GM12891 (cell line): ENCODE measurements at regions not wholly inside any gene's neighbourhood (a gene's known extent, or its start where the extent isn't known, plus 50 kb on each side); places are given as distances from the start of the nearest gene placed in this dataset.
"Not testable (repeated sequence)": the region's sequence is repeated elsewhere in the genome, so short reads cannot be mapped to it uniquely, and the experiment has no call there.

ENCODE experiments used
- DNase-seq: peaks from one replicate; pipeline ENCODE4 v3.0.0; 2011; ENCODE audit warnings: low spot score; ENCODE audit not compliant: insufficient read length
- FAIRE-seq: peaks from 2 replicates; lab custom pipeline; 2011; peaks lifted over from hg19 to GRCh38; lab: Jason Lieb, UNC
- PAX5 ChIP-seq: IDR thresholded peaks from 2 replicates; pipeline ENCODE4 v1.6.1; 2011; ENCODE audit warnings: low read length, moderate library complexity, mild to moderate bottlenecking; ENCODE audit not compliant: insufficient read depth, severe bottlenecking
- POLR2A ChIP-seq: IDR thresholded peaks from 2 replicates; pipeline ENCODE4 v1.6.1; 2011; ENCODE audit warnings: low read depth, low read length, control low read depth
- POLR2AphosphoS5 ChIP-seq: IDR thresholded peaks from 2 replicates; pipeline ENCODE4 v1.6.1; 2011; ENCODE audit warnings: low read depth, low read length, control low read depth
- POU2F2 ChIP-seq: IDR thresholded peaks from 2 replicates; pipeline ENCODE4 v1.6.1; 2011; ENCODE audit warnings: low read depth, mild to moderate bottlenecking, control low read depth, low read length, moderate library complexity
- SPI1 ChIP-seq: IDR thresholded peaks from 2 replicates; pipeline ENCODE4 v1.6.1; 2011; ENCODE audit warnings: low read depth, low read length, control low read depth
- TAF1 ChIP-seq: IDR thresholded peaks from 2 replicates; pipeline ENCODE4 v1.6.1; 2011; ENCODE audit warnings: low read depth, low read length, control low read depth

GRCh38 chr16:63789603-63790002 lies 1332.3 kb downstream of the CDH11 start:
- DNase-seq = no peak
- FAIRE-seq = no peak
- no peak for TF ChIP-seq POU2F2
- no peak for TF ChIP-seq TAF1
- TF ChIP-seq POLR2AphosphoS5 = no peak
- no peak for TF ChIP-seq POLR2A

DNA sequence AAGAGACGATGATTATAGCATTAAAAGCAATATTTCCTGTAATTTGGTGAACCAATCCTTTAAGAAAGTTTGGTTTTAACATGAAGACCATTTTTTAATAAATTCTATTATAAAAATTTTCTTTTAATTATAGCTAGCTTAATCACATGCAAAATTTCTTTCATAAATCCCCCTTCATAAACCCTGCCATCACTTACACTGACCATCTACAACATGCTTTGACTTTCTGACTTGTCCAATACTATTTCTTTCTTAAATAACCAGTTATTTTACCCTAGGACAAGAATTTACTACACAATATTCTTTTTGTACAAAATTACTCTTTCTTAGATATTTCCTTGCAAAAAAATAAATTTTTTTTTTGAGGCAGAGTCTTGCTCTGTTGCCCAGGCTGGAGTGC lies 1334.8 kb downstream of the CDH11 start:
- no peak for DNase-seq
- TF ChIP-seq PAX5 = no peak
- TF ChIP-seq TAF1 = no peak
- no peak for TF ChIP-seq POLR2AphosphoS5
- TF ChIP-seq POLR2A = no peak
- no peak for TF ChIP-seq POU2F2
- no peak for TF ChIP-seq SPI1
- no peak for FAIRE-seq

- no peak for TF ChIP-seq POLR2A
- DNase-seq = no peak
- no peak for FAIRE-seq
Measured at GRCh38 chr16:63785170-63785569, 1336.7 kb downstream of the CDH11 start.

DNA sequence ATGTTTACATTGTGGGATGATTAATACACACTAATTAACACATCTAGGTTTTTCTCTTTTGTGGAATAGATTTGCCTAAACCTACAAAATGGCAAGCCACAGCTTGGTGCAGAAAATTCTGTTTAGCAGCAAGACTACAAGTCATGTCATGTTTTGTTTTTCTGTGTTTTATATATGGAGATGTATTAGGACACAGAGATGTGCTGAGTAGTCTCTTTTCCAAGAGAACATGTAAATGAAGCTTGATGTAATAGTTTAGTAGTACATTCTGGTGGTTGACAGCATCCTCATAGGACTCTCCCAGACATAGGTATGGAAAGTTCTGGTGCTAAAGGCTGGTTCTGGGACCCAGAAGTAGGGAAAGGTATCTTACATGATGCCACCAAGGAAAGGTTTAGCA lies 1345.4 kb downstream of the CDH11 start:
- TF ChIP-seq PAX5 (no peak), POLR2A (no peak), SPI1 (no peak), POU2F2 (no peak), POLR2AphosphoS5 (no peak), TAF1 (no peak)
- DNase-seq = no peak
- FAIRE-seq = no peak

DNA sequence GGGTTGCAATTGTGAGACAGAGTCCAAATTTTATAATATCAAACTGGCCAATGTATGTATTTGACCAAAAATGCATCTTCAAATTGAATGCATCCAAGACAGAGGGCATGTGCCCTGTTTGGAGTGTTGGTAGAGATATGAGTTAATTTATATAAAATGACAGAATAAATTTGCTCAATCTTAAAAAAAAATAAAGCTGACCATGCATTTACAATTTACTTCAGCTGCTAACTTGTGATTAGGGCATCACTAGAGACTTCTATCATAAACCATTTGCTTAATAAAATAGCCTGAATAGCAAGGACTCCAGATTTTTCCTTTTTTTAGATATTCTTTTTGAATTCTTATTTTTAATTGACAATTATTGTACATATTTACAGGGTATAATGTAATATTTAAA lies 1345.8 kb downstream of the CDH11 start:
- DNase-seq (no peak), FAIRE-seq (no peak)
- TF ChIP-seq TAF1 (no peak), PAX5 (no peak), POU2F2 (no peak), SPI1 (no peak), POLR2A (no peak), POLR2AphosphoS5 (no peak)

DNA sequence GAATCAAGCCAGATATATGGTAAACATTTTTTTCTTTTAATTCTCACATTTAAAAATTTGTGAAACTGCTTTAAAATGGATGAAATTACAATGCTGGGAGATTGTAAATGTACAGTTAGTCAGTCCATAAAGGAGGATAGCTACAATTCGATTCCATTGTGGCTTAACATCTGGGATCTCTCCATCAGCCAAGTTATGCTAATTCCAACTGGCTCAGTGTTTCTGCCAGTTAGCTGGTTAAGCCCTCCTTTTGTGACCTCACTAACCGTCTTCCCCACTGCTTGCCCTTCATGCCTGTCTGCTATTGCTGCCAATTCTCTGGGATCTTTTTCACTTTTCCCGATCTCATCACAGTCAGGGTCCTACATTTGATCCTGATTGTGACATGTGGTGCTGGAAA lies 1347.6 kb downstream of the CDH11 start:
- DNase-seq (no peak), FAIRE-seq (no peak)
- TF ChIP-seq POU2F2 (no peak), PAX5 (no peak), TAF1 (no peak), POLR2A (no peak), SPI1 (no peak), POLR2AphosphoS5 (no peak)

DNA sequence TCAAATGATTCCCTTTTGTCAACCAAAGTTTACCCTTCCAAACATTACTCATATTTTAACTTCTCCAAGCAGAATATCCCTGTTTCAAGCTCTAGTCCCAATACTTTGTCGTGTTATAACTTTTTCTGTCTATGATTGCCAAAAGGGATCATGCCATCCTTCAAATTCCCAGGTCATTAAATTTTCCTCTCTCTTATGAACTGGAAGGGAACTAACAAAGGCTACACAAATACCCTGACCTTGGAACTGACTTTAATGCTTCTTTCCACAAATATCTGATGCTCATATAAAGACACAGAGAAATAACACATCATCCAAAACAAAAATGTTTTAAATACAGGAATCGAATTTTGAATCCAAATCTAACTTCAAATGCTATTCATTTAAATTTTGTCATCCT lies 1352.7 kb downstream of the CDH11 start:
- no peak for DNase-seq
- no peak for TF ChIP-seq SPI1
- TF ChIP-seq POU2F2 = no peak
- TF ChIP-seq TAF1 = no peak
- TF ChIP-seq PAX5 = no peak
- no peak for TF ChIP-seq POLR2AphosphoS5
- TF ChIP-seq POLR2A = no peak
- FAIRE-seq = no peak

- not testable (repeated sequence) for DNase-seq
Measured at GRCh38 chr16:63760246-63760645, 1361.6 kb downstream of the CDH11 start.

DNA sequence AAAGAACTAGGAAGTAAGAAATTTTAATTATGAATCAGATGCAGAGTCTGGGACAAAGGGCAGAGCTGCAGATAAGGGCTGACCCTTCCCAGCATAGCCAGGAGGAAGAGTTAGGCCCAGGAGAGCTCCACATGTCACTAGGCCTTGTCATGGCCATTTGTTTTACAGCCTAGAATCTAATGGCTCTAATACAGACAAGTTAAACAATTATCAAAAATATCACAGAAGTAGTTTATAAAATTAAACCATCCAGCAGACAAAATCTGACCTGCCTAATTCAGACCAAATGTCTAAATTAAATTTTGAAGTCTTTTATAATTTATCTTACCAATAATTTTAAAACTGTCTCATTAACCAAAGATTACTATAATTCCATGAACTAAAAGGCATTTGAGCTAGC lies 1369.5 kb downstream of the CDH11 start:
- TF ChIP-seq POLR2AphosphoS5 = no peak
- TF ChIP-seq POLR2A = no peak
- TF ChIP-seq TAF1 = no peak
- TF ChIP-seq POU2F2 = no peak
- TF ChIP-seq SPI1 = no peak
- no peak for TF ChIP-seq PAX5
- FAIRE-seq = no peak
- no peak for DNase-seq

More at GRCh38 chr16:63760246-63760645, 1361.6 kb downstream of the CDH11 start:
- not testable (repeated sequence) for FAIRE-seq

DNA sequence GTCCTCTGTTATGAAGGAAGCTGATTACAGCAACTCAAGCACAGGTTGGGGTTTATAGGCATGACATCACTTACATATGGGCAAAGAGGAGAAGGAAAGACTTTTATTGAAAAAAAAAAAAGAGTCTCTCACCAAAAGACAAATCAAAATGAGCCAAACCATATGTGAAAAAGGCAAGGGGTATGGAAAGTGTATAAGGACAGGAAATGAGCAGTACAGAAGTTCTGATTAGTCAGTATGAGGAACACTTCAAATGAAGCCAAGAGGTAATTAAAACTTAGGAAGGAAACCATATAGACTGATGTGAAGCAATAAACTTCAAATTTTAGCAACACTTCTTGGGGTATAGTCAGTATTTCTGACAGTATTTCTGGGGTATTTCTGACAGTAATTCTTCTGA lies 1372.6 kb downstream of the CDH11 start:
- no peak for TF ChIP-seq POLR2A
- TF ChIP-seq POU2F2 = no peak
- TF ChIP-seq PAX5 = no peak
- no peak for TF ChIP-seq SPI1
- no peak for TF ChIP-seq POLR2AphosphoS5
- TF ChIP-seq TAF1 = no peak
- DNase-seq (no peak), FAIRE-seq (no peak)

DNA sequence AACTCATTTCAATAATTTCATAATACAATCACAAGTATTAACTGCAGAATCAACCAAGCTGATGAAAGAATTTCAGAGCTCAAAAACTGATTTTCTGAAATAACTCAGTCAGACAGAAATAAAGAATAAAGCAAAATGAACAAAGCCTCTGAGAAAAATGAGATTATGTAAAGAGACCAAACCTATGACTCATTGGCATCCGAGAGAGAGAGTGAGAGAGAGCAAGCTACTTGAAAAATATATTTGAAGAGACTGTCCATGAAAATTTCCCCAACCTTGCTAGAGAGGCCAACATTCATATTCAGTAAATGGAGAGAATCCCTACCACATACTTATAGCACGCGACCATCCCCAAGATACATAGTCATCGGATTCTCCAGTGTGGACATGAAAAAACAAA lies 1376.4 kb downstream of the CDH11 start:
- TF ChIP-seq PAX5 (no peak), TAF1 (no peak), POU2F2 (no peak), POLR2A (no peak), POLR2AphosphoS5 (no peak), SPI1 (no peak)
- FAIRE-seq (no peak), DNase-seq (no peak)
